ENCODE measurements at regions not wholly inside any gene's neighbourhood (a gene's known extent, or its start where the extent isn't known, plus 50 kb on each side); places are given as distances from the start of the nearest gene placed in this dataset.

DNA sequence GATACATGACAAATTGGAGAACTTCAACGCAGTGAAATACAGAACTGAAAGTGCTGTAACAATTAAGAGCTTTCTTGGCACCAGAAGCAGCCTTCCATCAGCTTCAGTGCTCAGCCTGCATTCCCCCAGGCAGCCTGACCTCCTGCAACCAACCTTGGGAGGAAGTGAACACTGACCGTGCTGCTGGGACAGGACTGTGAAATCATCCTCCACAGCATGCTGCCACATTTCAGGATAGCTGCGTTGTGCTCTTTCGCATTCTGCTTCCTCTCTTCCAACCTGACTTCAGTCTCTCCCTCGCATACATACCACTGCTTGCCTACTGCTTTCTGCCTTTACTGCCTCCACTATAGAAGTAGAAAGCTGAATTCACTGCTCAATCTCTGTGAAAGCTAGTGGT, 388.6 kb downstream of the RWDD3 start:
- no peak for DNase-seq (ENCODE audit: low read depth, low spot score)

DNA sequence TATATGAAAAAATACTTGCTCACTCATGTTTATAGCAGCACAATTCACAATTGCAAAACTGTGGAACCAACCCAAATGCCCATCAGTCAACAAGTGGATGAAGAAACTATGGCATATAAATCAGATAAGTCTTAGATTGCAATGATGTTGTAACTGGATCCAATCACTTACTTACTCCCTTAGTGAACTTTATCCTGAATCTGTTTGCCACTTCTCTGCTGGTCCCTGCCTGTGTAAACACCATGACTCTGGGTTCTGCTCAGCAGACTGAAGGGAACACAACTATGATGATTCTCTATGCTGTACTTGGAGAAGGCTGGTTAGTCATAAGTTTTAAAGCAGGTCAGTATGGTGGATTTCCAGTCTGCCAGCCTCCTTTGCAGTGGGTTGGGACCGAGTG, 391.2 kb downstream of the RWDD3 start:
- no peaks in the 10 kb centered on the region for H3K9me3 ChIP-seq (ENCODE audit: low read depth, low read length)
- H3K27ac ChIP-seq: no peak overlapping the region
- H3K4me3 ChIP-seq: no peak overlapping the region
- DNase-seq (ENCODE audit: low read depth, low spot score): no peak
- no peak overlapping the region for H3K9ac ChIP-seq (ENCODE audit: insufficient read length)
- TF ChIP-seq EZH2 (IDR thresholded peaks at IDR 0.05): no peak
- TF ChIP-seq FOXP2 (optimal IDR thresholded peaks at IDR 0.05; ENCODE audit: control extremely low read depth, extremely low read length, insufficient read depth): no peak
- TF ChIP-seq POLR2AphosphoS5 (IDR thresholded peaks at IDR 0.05; ENCODE audit: borderline replicate concordance, low read depth, low read length): no peak
- H3K36me3 ChIP-seq (ENCODE audit: insufficient read depth, low read length): no peaks in the 10 kb centered on the region

More for the DNA sequence above, 388.6 kb downstream of the RWDD3 start:
- TF ChIP-seq EZH2 (IDR thresholded peaks at IDR 0.05): no peak
- TF ChIP-seq FOXP2 (optimal IDR thresholded peaks at IDR 0.05; ENCODE audit: control extremely low read depth, extremely low read length, insufficient read depth): no peak
- TF ChIP-seq POLR2AphosphoS5 (IDR thresholded peaks at IDR 0.05; ENCODE audit: borderline replicate concordance, low read depth, low read length): no peak
- no peaks in the 10 kb centered on the region for H3K36me3 ChIP-seq (ENCODE audit: insufficient read depth, low read length)
- no peak overlapping the region for H3K9ac ChIP-seq (ENCODE audit: insufficient read length)
- H3K27ac ChIP-seq: no peak overlapping the region
- H3K4me3 ChIP-seq: no peak overlapping the region
- H3K9me3 ChIP-seq (ENCODE audit: low read depth, low read length): no peaks in the 10 kb centered on the region

GRCh38 chr1:95627244-95627643, 393.2 kb downstream of the RWDD3 start:
- Histone ChIP-seq H3K9ac (ENCODE audit: insufficient read length) (no peak overlapping the region), H3K4me3 (no peak overlapping the region), H3K36me3 (ENCODE audit: insufficient read depth, low read length) (no peaks in the 10 kb centered on the region), H3K9me3 (ENCODE audit: low read depth, low read length) (no peaks in the 10 kb centered on the region), H3K27ac (no peak overlapping the region)
- TF ChIP-seq FOXP2 (optimal IDR thresholded peaks at IDR 0.05; ENCODE audit: control extremely low read depth, extremely low read length, insufficient read depth) (no peak), POLR2AphosphoS5 (IDR thresholded peaks at IDR 0.05; ENCODE audit: borderline replicate concordance, low read depth, low read length) (no peak), EZH2 (IDR thresholded peaks at IDR 0.05) (no peak)
- DNase-seq (ENCODE audit: low read depth, low spot score): no peak

GRCh38 chr1:95631695-95632094, 397.7 kb downstream of the RWDD3 start:
- Histone ChIP-seq H3K9me3 (ENCODE audit: low read depth, low read length) (no peaks in the 10 kb centered on the region), H3K27ac (no peak overlapping the region), H3K9ac (ENCODE audit: insufficient read length) (no peak overlapping the region), H3K36me3 (ENCODE audit: insufficient read depth, low read length) (no peaks in the 10 kb centered on the region), H3K4me3 (no peak overlapping the region)
- TF ChIP-seq EZH2 (IDR thresholded peaks at IDR 0.05) (no peak), POLR2AphosphoS5 (IDR thresholded peaks at IDR 0.05; ENCODE audit: borderline replicate concordance, low read depth, low read length) (no peak), FOXP2 (optimal IDR thresholded peaks at IDR 0.05; ENCODE audit: control extremely low read depth, extremely low read length, insufficient read depth) (no peak)
- DNase-seq (ENCODE audit: low read depth, low spot score): no peak

DNA sequence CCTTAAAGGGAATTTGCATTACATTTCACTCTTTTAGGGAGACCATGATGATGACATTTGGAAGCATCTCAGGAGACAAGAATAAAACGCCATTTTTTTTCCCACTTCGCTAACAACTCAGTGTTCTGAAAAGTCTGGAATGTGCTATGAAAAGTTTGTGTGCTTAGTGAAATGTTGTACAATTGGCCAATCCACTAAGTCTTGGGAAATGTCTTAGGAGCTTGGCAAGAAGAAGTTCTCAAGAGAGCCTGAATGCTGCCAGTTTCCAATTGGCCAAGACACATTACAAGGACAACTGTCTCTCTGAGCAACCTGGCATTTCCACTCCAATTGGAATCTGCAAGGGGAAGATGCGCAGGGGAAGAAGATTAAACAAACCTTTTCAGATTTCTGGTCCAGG, 401.8 kb downstream of the RWDD3 start:
- Histone ChIP-seq H3K4me3 (no peak overlapping the region), H3K9me3 (ENCODE audit: low read depth, low read length) (no peaks in the 10 kb centered on the region), H3K27ac (no peak overlapping the region), H3K36me3 (ENCODE audit: insufficient read depth, low read length) (no peaks in the 10 kb centered on the region), H3K9ac (ENCODE audit: insufficient read length) (no peak overlapping the region)
- no peak for TF ChIP-seq POLR2AphosphoS5 (IDR thresholded peaks at IDR 0.05; ENCODE audit: borderline replicate concordance, low read depth, low read length)
- no peak for TF ChIP-seq FOXP2 (optimal IDR thresholded peaks at IDR 0.05; ENCODE audit: control extremely low read depth, extremely low read length, insufficient read depth)
- no peak for TF ChIP-seq EZH2 (IDR thresholded peaks at IDR 0.05)
- no peak for DNase-seq (ENCODE audit: low read depth, low spot score)

DNA sequence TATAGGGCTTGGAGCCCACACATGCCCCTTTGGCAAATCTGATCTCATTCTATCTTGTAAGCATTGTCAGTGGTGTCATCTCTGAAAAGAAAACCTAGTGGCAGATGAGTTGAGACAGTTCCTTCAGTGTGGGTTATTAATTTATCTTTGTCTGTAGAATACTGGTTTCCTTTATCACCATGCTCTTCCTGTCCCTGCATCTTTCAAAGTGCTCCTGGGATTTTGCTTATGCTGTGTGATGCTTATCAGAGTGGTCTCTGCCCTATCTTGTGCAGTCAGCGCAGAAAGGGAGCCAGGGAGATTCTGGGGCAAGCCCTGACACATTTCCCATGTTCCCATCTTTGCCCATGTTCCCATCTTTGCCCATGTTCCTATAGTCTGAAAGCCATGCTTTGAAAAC, 402.9 kb downstream of the RWDD3 start:
- Histone ChIP-seq H3K4me3 (no peak overlapping the region), H3K36me3 (ENCODE audit: insufficient read depth, low read length) (no peaks in the 10 kb centered on the region), H3K9me3 (ENCODE audit: low read depth, low read length) (no peaks in the 10 kb centered on the region), H3K9ac (ENCODE audit: insufficient read length) (no peak overlapping the region), H3K27ac (no peak overlapping the region)
- no peak for TF ChIP-seq POLR2AphosphoS5 (IDR thresholded peaks at IDR 0.05; ENCODE audit: borderline replicate concordance, low read depth, low read length)
- no peak for TF ChIP-seq FOXP2 (optimal IDR thresholded peaks at IDR 0.05; ENCODE audit: control extremely low read depth, extremely low read length, insufficient read depth)
- TF ChIP-seq EZH2 (IDR thresholded peaks at IDR 0.05): no peak
- no peak for DNase-seq (ENCODE audit: low read depth, low spot score)

DNA sequence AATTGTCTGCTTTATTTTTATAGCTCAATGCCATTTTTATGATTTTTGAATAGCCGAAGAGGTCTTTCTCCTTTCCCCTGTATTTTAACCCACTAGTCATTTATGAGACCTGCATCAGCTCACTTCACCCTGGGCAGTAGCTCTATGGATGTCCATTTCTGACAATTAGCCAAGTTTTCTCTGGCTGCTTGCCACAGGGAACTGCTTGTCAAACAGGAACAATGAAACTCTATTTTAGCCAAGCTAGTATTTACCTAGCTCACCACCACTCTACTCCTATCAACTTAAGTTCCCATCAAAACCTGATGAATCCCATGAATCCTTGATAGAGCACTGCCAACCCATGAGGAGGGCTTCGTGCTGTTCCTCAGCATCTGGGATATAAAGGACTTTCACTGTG, 406.7 kb downstream of the RWDD3 start:
- no peaks in the 10 kb centered on the region for H3K36me3 ChIP-seq (ENCODE audit: insufficient read depth, low read length)
- DNase-seq (ENCODE audit: low read depth, low spot score): no peak
- TF ChIP-seq FOXP2 (optimal IDR thresholded peaks at IDR 0.05; ENCODE audit: control extremely low read depth, extremely low read length, insufficient read depth): no peak
- TF ChIP-seq EZH2 (IDR thresholded peaks at IDR 0.05): no peak
- TF ChIP-seq POLR2AphosphoS5 (IDR thresholded peaks at IDR 0.05; ENCODE audit: borderline replicate concordance, low read depth, low read length): no peak
- H3K4me3 ChIP-seq: no peak overlapping the region
- no peak overlapping the region for H3K27ac ChIP-seq
- no peaks in the 10 kb centered on the region for H3K9me3 ChIP-seq (ENCODE audit: low read depth, low read length)
- no peak overlapping the region for H3K9ac ChIP-seq (ENCODE audit: insufficient read length)

DNA sequence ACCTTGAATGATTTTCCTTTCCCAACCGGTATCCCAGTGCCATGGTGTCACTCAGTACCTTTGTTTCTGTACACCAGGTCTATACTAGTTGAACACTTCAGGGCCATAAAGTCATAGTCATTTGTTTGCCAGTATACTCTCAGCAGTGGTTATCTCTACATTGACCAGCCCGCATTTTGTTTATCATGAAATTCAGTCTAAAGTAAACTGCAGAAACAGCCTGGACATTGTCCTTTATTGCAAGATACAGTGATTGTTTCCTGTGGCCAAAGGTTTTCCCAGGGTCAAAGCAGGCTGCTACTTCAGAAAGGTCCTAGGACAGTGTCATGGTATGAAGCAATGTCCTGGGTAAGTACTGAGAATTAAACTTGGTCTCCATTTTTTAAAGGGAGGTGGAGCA, 407.4 kb downstream of the RWDD3 start:
- no peak overlapping the region for H3K27ac ChIP-seq
- no peaks in the 10 kb centered on the region for H3K36me3 ChIP-seq (ENCODE audit: insufficient read depth, low read length)
- no peak overlapping the region for H3K9ac ChIP-seq (ENCODE audit: insufficient read length)
- H3K4me3 ChIP-seq: no peak overlapping the region
- H3K9me3 ChIP-seq (ENCODE audit: low read depth, low read length): no peaks in the 10 kb centered on the region
- TF ChIP-seq FOXP2 (optimal IDR thresholded peaks at IDR 0.05; ENCODE audit: control extremely low read depth, extremely low read length, insufficient read depth): no peak
- TF ChIP-seq EZH2 (IDR thresholded peaks at IDR 0.05): no peak
- TF ChIP-seq POLR2AphosphoS5 (IDR thresholded peaks at IDR 0.05; ENCODE audit: borderline replicate concordance, low read depth, low read length): no peak
- DNase-seq (ENCODE audit: low read depth, low spot score): no peak

- Histone ChIP-seq H3K9me3 (ENCODE audit: low read depth, low read length) (no peaks in the 10 kb centered on the region), H3K36me3 (ENCODE audit: insufficient read depth, low read length) (no peaks in the 10 kb centered on the region), H3K4me3 (no peak overlapping the region), H3K9ac (ENCODE audit: insufficient read length) (no peak overlapping the region), H3K27ac (no peak overlapping the region)
- no peak for DNase-seq (ENCODE audit: low read depth, low spot score)
- TF ChIP-seq FOXP2 (optimal IDR thresholded peaks at IDR 0.05; ENCODE audit: control extremely low read depth, extremely low read length, insufficient read depth) (no peak), POLR2AphosphoS5 (IDR thresholded peaks at IDR 0.05; ENCODE audit: borderline replicate concordance, low read depth, low read length) (no peak), EZH2 (IDR thresholded peaks at IDR 0.05) (no peak)
These were observed 408.0 kb downstream of the RWDD3 start for GRCh38 chr1:95642035-95642434.

Measured in SK-N-MC (cell line).